ENCODE measurements at regions not wholly inside any gene's neighbourhood (a gene's known extent, or its start where the extent isn't known, plus 50 kb on each side); places are given as distances from the start of the nearest gene placed in this dataset.

DNA sequence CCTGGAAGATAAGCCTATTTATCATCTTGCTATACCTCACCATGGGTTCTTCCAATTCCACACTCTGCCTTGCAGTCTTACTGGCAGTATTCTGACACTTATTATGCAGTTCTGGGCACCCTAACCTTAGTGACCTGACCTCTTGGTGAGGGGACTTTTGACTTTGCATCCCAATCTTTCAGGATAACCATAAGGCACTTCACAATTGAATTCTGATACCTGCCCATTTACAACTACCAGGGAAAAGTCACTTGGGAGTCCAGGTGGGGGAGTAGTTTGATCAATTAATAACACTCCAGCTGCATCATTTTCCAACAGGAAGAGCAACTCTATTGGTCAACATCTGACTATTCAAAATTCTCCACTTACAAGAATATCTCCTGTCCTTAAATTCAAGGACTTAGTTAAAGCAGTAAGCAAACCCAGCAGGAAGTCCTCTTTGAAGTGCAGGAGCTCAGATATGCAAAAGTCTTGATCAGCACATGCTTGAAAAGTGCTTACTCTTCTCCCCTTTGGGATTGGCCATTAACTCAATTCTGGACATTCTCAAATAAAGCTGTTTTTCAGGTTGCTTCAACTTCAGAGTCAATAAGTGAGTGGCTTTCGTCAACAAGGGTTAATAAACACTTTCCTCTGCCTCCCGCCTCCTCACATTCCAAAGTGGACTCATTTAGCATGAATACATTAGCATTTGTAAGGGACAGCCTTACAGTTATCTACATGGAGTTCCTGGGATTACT lies 177.4 kb upstream of the NRIP1 start:
- H2BK12ac ChIP-seq (ENCODE audit: insufficient read length, low read depth, low read length): no peak overlapping the region
- H3K18ac ChIP-seq (ENCODE audit: insufficient read length, low read depth, low read length): no peak overlapping the region
- no peak overlapping the region for H3K14ac ChIP-seq (ENCODE audit: insufficient read depth, low read length)
- H2BK15ac ChIP-seq (ENCODE audit: low read depth, low read length): no peak overlapping the region
- Mint-ChIP-seq H3K4me1 (peaks cover 29 to 32% of the 10 kb centered on the region in 2 experiments), H3K27ac (peak overlapping the region in 2 of 3 experiments; percentile 80 to 84; a peak in 4 of 7 replicates), H3K4me3 (no peak overlapping the region; a peak in 1 of 5 replicates), H3K9me3 (no peaks in the 10 kb centered on the region), H3K27me3 (ENCODE audit: low read depth) (peaks cover 80% of the 10 kb centered on the region), H3K36me3 (ENCODE audit: insufficient read depth in 1 of 3, low read depth in 3 of 3) (no peaks in the 10 kb centered on the region; a peak in 2 of 7 replicates)
- H3K27me3 ChIP-seq (ENCODE audit: insufficient read depth, low read length): peaks cover 3% of the 10 kb centered on the region; the same call in 1 of the 2 replicates
- H3K9me3 ChIP-seq (ENCODE audit: control insufficient read depth, low read depth, low read length): no peaks in the 10 kb centered on the region
- H3K4me2 ChIP-seq (ENCODE audit: insufficient read depth, insufficient read length, low read length): peak overlapping the region; percentile 39
- H2BK120ac ChIP-seq (ENCODE audit: low read depth, low read length, poor library complexity, severe bottlenecking): no peak overlapping the region
- no peak overlapping the region for H3K9ac ChIP-seq (ENCODE audit: extremely low read depth, insufficient read length, low read length)
- no peak overlapping the region for H3K27ac ChIP-seq (ENCODE audit: insufficient read length, low read depth, low read length)
- no peak overlapping the region for H2BK5ac ChIP-seq (ENCODE audit: insufficient read length, low read length)
- H3K23me2 ChIP-seq (ENCODE audit: insufficient read length, low read depth, low read length, poor library complexity, severe bottlenecking): no peaks in the 10 kb centered on the region
- peaks cover 7% of the 10 kb centered on the region; the same call in 1 of the 2 replicates for H3K4me1 ChIP-seq (ENCODE audit: insufficient read depth, low read length)
- H3K4ac ChIP-seq (ENCODE audit: low read depth, low read length): no peak overlapping the region
- H2AFZ ChIP-seq (ENCODE audit: low read length): no peak overlapping the region
- no peaks in the 10 kb centered on the region for H3K79me1 ChIP-seq (ENCODE audit: insufficient read depth, low read depth, low read length, poor library complexity, severe bottlenecking)
- peak; percentile 57 for DNase-seq
- no peak overlapping the region for H2AK5ac ChIP-seq (ENCODE audit: insufficient read length, low read length)
- TF ChIP-seq, protein P1, sequence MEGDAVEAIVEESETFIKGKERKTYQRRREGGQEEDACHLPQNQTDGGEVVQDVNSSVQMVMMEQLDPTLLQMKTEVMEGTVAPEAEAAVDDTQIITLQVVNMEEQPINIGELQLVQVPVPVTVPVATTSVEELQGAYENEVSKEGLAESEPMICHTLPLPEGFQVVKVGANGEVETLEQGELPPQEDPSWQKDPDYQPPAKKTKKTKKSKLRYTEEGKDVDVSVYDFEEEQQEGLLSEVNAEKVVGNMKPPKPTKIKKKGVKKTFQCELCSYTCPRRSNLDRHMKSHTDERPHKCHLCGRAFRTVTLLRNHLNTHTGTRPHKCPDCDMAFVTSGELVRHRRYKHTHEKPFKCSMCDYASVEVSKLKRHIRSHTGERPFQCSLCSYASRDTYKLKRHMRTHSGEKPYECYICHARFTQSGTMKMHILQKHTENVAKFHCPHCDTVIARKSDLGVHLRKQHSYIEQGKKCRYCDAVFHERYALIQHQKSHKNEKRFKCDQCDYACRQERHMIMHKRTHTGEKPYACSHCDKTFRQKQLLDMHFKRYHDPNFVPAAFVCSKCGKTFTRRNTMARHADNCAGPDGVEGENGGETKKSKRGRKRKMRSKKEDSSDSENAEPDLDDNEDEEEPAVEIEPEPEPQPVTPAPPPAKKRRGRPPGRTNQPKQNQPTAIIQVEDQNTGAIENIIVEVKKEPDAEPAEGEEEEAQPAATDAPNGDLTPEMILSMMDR (conservative IDR thresholded peaks at IDR 0.05): 0 out of 3 replicates have a peak, but pooled peaks have one; percentile 14
- no CpG with 5 or more reads among the region's 2 CpGs for WGBS (ENCODE audit: extremely low coverage, insufficient read length, low lambda C conversion rate)
- no peaks in the 10 kb centered on the region for H4K20me1 ChIP-seq (ENCODE audit: control insufficient read depth, insufficient read depth, insufficient read length)
- no peak overlapping the region for H2BK20ac ChIP-seq (ENCODE audit: low read depth, low read length, poor library complexity, severe bottlenecking)
- H3K23ac ChIP-seq (ENCODE audit: insufficient read length, low read depth, low read length): no peak overlapping the region
- no peaks in the 10 kb centered on the region for H3K79me2 ChIP-seq (ENCODE audit: insufficient read depth, low read length)
- H3K56ac ChIP-seq (ENCODE audit: insufficient read length, low read depth, low read length): no peak overlapping the region
- H4K5ac ChIP-seq (ENCODE audit: insufficient read length, low read depth, low read length): no peak overlapping the region
- H4K91ac ChIP-seq (ENCODE audit: insufficient read length, low read depth, low read length): no peak overlapping the region
- no peak overlapping the region for H4K8ac ChIP-seq (replicated peaks; ENCODE audit: insufficient read length, low read depth, low read length)
- no peak overlapping the region for H3T11ph ChIP-seq (ENCODE audit: low read length)
